PC-9 (cell line): ENCODE measurements at regions not wholly inside any gene's neighbourhood (a gene's known extent, or its start where the extent isn't known, plus 50 kb on each side); places are given as distances from the start of the nearest gene placed in this dataset.

Source experiments
- BruUV-seq: library from RNA; stranded (reverse); fragments of 400-500 nt; replicated peaks from 2 replicates; lab custom pipeline; 2021; lab: Mats Ljungman, UMichigan
- CTCF ChIA-PET: fragments of 300-600 bp; sonication (Branson Sonifier 250); formaldehyde crosslinking; loops from one replicate; lab custom pipeline; 2022; ENCODE audit warnings: antibody characterized with exemption; lab: Charles Lee
- POLR2A ChIA-PET: fragments of 300-600 bp; sonication (Branson Sonifier 250); formaldehyde crosslinking; loops from one replicate; lab custom pipeline; 2022; ENCODE audit warnings: antibody characterized with exemption; ENCODE audit not compliant: unreplicated experiment; lab: Charles Lee
- DNase-seq, 2 experiments: peaks; one replicate each; pipeline versions ENCODE4 v3.0.0 to v3.0.0-alpha.2; 2015 to 2022; ENCODE audit warnings: mixed read lengths in 1 of 2
- H2AFZ ChIP-seq: fragments of 200-600 bp; sonication (generic); 2 replicates; pipeline ENCODE4 v1.8.1; 2017; ENCODE audit warnings: antibody characterized with exemption
- H3F3A ChIP-seq: fragments of 200-600 bp; sonication (generic); 2 replicates; pipeline ENCODE4 v1.8.1; 2017; ENCODE audit warnings: antibody characterized with exemption, mild to moderate bottlenecking, low read depth; ENCODE audit not compliant: insufficient read depth
- H3K27ac ChIP-seq: fragments of 200-600 bp; sonication (generic); 2 replicates; pipeline ENCODE4 v1.6.1; 2016; ENCODE audit warnings: mixed run types
- H3K27me3 ChIP-seq: fragments of 200-600 bp; sonication (generic); 2 replicates; pipeline ENCODE4 v1.6.1; 2016; ENCODE audit warnings: low read depth, mixed run types; ENCODE audit not compliant: insufficient read depth
- H3K36me3 ChIP-seq: fragments of 200-600 bp; sonication (generic); 2 replicates; pipeline ENCODE4 v1.6.1; 2016; ENCODE audit warnings: low read depth, mixed run types
- H3K4me1 ChIP-seq: fragments of 200-600 bp; sonication (generic); replicated peaks from 2 replicates; pipeline ENCODE4 v1.6.1; 2016; ENCODE audit warnings: mixed run types; ENCODE audit not compliant: insufficient read depth
- H3K4me2 ChIP-seq: fragments of 200-600 bp; sonication (generic); 2 replicates; pipeline ENCODE4 v1.6.1; 2017; ENCODE audit warnings: mixed run types
- H3K4me3 ChIP-seq: fragments of 200-600 bp; sonication (generic); 2 replicates; pipeline ENCODE4 v1.6.1; 2016; ENCODE audit warnings: mixed run types
- H3K79me2 ChIP-seq: fragments of 200-600 bp; sonication (generic); 2 replicates; pipeline ENCODE4 v1.6.1; 2017; ENCODE audit warnings: low read depth, mixed run types
- H3K9me2 ChIP-seq: fragments of 200-600 bp; sonication (generic); 2 replicates; pipeline ENCODE4 v1.8.1; 2017; ENCODE audit warnings: mild to moderate bottlenecking; ENCODE audit not compliant: insufficient read depth
- H3K9me3 ChIP-seq: fragments of 200-600 bp; sonication (generic); 2 replicates; pipeline ENCODE4 v1.8.1; 2016; ENCODE audit warnings: low read depth; ENCODE audit not compliant: insufficient read depth
- H4K20me1 ChIP-seq: fragments of 200-600 bp; sonication (generic); 2 replicates; pipeline ENCODE4 v1.8.1; 2017; ENCODE audit not compliant: insufficient read depth
- CTCF ChIP-seq: fragments of 200-600 bp; sonication (generic); conservative IDR thresholded peaks from 2 replicates; pipeline ENCODE4 v1.6.1; 2017; ENCODE audit warnings: mixed run types, antibody characterized with exemption, mild to moderate bottlenecking, moderate library complexity
- EZH2 ChIP-seq: fragments of 200-600 bp; sonication (generic); IDR thresholded peaks from 2 replicates; pipeline ENCODE4 v1.8.0; 2017; ENCODE audit warnings: antibody characterized with exemption, low read depth
- intact Hi-C: fragments of 100-400 bp; cut with micrococcal nuclease; formaldehyde crosslinking; loops from one replicate; pipeline ENCODE4 v1.10.0; 2022; ENCODE audit not compliant: unreplicated experiment

DNA sequence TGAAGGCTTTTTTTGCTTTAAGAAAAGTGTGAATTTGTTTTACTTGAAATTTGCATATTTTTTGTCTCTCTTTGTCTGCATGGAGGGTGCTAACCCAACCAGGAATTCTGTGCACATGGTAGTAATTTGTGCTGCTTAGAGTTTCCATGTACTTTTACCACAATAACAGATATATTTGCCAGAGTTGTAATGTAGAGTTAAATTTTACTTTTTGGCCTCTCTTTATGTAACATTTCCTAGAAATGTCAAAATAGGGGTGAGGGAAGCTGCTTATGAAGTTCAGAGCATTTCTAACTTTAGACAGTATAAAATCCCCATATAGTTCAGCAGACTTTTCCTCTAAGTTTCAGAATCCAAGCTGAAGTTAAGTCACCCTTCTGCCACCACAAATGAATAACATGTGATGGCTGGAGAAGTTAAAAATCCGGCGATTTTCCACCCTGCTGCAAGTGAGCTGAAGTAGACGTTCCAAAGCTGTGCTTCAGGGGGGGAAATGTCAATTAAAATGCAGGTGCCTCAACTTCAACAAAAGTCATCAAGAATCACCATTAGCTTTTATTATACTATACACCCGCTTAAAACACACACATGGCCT, 385.7 kb upstream of the NR2F2 start:
- no TSS peak for BruUV-seq
- no peak overlapping the region for H2AFZ ChIP-seq
- intact Hi-C loops, result no loop called here

GRCh38 chr15:95946241-95946640, 384.3 kb upstream of the NR2F2 start:
- intact Hi-C loops, result no loop called here
- TF ChIP-seq CTCF, result no peak
- no peak for TF ChIP-seq EZH2
- Histone ChIP-seq H2AFZ (no peak overlapping the region), H3F3A (no peaks in the 10 kb centered on the region), H3K4me3 (no peak overlapping the region), H3K9me3 (no peaks in the 10 kb centered on the region), H3K27me3 (no peaks in the 10 kb centered on the region), H3K79me2 (no peaks in the 10 kb centered on the region), H4K20me1 (no peaks in the 10 kb centered on the region), H3K36me3 (no peaks in the 10 kb centered on the region), H3K4me2 (no peak overlapping the region), H3K27ac (no peak overlapping the region), H3K4me1 (no peaks in the 10 kb centered on the region), H3K9me2 (peaks cover 4% of the 10 kb centered on the region; the same call in 1 of the 2 replicates)
- CTCF ChIA-PET, result no interaction called here
- DNase-seq, result no peak
- no TSS peak for BruUV-seq
- POLR2A ChIA-PET, result no interaction called here

More for the DNA sequence above, 385.7 kb upstream of the NR2F2 start:
- ChIA-PET POLR2A (no interaction called here), CTCF (no interaction called here)
- H3K4me1 ChIP-seq, result no peaks in the 10 kb centered on the region
- H4K20me1 ChIP-seq, result no peaks in the 10 kb centered on the region
- no peaks in the 10 kb centered on the region for H3K36me3 ChIP-seq
- H3K27me3 ChIP-seq, result no peaks in the 10 kb centered on the region
- no peaks in the 10 kb centered on the region for H3K9me3 ChIP-seq
- TF ChIP-seq EZH2 (no peak), CTCF (no peak)
- no peaks in the 10 kb centered on the region for H3F3A ChIP-seq
- peaks cover 4% of the 10 kb centered on the region; the same call in 1 of the 2 replicates for H3K9me2 ChIP-seq
- no peaks in the 10 kb centered on the region for H3K79me2 ChIP-seq
- H3K4me3 ChIP-seq, result no peak overlapping the region
- DNase-seq, result no peak
- no peak overlapping the region for H3K27ac ChIP-seq
- no peak overlapping the region for H3K4me2 ChIP-seq

DNA sequence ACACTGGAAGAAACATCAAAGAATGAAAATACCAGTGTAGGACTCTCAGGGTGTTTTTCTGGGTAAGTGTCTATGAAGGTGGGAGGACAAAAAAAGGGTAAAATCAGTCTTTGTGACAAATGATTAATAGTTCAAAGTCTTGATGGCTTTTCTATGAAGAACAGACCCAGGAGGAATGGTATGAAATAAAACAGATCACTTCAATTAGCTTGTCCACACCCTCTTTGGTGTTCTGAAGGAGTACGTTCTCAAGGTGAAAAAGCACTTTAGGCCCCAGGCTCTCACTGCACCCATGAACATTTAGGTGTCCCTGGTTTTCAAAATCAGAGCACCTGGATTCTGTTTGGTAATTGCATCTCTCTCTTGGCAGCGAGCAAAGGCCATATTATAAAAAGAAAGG, 383.6 kb upstream of the NR2F2 start:
- CTCF ChIA-PET, result no interaction called here
- TF ChIP-seq CTCF (no peak), EZH2 (no peak)

More for the DNA sequence above, 383.6 kb upstream of the NR2F2 start:
- DNase-seq, result no peak
- no peak overlapping the region for H3K4me2 ChIP-seq
- H3K4me1 ChIP-seq, result no peaks in the 10 kb centered on the region
- POLR2A ChIA-PET, result interaction anchor here (0.6 kb wide), 1 partner anchor 629 kb away, joined by 4 read pairs; no protein-coding TSS in a partner anchor
- H3K9me2 ChIP-seq, result peaks cover 4% of the 10 kb centered on the region; the same call in 1 of the 2 replicates
- H3K9me3 ChIP-seq, result no peaks in the 10 kb centered on the region
- H3K27me3 ChIP-seq, result no peaks in the 10 kb centered on the region
- no peaks in the 10 kb centered on the region for H4K20me1 ChIP-seq
- H3K27ac ChIP-seq, result no peak overlapping the region
- intact Hi-C loops, result no loop called here
- H2AFZ ChIP-seq, result no peak overlapping the region
- no peak overlapping the region for H3K4me3 ChIP-seq
- no peaks in the 10 kb centered on the region for H3F3A ChIP-seq
- no TSS peak for BruUV-seq
- H3K36me3 ChIP-seq, result no peaks in the 10 kb centered on the region
- H3K79me2 ChIP-seq, result no peaks in the 10 kb centered on the region
